HCT116 (cell line): ENCODE measurements at regions not wholly inside any gene's neighbourhood (a gene's known extent, or its start where the extent isn't known, plus 50 kb on each side); places are given as distances from the start of the nearest gene placed in this dataset.

Experiments
- CBX3 ChIP-seq: IDR thresholded peaks from 2 replicates; pipeline ENCODE4 v1.6.1; 2012; ENCODE audit warnings: low read depth
- EZH2 ChIP-seq: fragments of 200-600 bp; sonication (generic); IDR thresholded peaks from 2 replicates; pipeline ENCODE4 v1.6.1; 2017; ENCODE audit warnings: antibody characterized with exemption, mixed run types
- TF ChIP-seq, protein P1 (sequence below): IDR thresholded peaks from 2 replicates; pipeline ENCODE4 v1.6.1; 2012; ENCODE audit warnings: low read depth

GRCh38 chr11:43067681-43068080, 244.1 kb upstream of the API5 start:
- TF ChIP-seq EZH2 (no peak), CBX3 (no peak)
- TF ChIP-seq, protein P1, sequence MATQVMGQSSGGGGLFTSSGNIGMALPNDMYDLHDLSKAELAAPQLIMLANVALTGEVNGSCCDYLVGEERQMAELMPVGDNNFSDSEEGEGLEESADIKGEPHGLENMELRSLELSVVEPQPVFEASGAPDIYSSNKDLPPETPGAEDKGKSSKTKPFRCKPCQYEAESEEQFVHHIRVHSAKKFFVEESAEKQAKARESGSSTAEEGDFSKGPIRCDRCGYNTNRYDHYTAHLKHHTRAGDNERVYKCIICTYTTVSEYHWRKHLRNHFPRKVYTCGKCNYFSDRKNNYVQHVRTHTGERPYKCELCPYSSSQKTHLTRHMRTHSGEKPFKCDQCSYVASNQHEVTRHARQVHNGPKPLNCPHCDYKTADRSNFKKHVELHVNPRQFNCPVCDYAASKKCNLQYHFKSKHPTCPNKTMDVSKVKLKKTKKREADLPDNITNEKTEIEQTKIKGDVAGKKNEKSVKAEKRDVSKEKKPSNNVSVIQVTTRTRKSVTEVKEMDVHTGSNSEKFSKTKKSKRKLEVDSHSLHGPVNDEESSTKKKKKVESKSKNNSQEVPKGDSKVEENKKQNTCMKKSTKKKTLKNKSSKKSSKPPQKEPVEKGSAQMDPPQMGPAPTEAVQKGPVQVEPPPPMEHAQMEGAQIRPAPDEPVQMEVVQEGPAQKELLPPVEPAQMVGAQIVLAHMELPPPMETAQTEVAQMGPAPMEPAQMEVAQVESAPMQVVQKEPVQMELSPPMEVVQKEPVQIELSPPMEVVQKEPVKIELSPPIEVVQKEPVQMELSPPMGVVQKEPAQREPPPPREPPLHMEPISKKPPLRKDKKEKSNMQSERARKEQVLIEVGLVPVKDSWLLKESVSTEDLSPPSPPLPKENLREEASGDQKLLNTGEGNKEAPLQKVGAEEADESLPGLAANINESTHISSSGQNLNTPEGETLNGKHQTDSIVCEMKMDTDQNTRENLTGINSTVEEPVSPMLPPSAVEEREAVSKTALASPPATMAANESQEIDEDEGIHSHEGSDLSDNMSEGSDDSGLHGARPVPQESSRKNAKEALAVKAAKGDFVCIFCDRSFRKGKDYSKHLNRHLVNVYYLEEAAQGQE: no peak
